ENCODE measurements at regions not wholly inside any gene's neighbourhood (a gene's known extent, or its start where the extent isn't known, plus 50 kb on each side); places are given as distances from the start of the nearest gene placed in this dataset.

DNA sequence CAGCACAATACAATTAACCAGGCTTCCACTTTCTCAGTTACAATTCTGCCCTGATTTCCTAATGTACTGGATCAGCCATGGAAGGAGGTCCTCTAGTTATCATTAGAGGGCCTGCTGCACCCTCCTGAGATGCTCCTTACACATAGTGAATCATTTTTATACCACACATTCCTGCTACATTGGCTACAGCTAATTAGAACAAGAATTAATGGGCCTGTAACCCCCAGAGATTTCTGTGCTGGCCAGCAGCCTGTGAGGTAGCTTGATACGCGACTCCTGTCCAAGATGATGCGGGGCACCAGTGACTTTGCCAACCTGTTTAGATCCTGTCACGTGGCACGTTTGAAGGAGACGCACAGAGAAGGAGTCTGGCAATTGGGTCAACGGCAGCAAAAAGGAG, 422.8 kb downstream of the EPM2A start:
- Mint-ChIP-seq H3K27me3 (ENCODE audit: insufficient read depth, low read depth, poor library complexity) (peaks cover 3% of the 10 kb centered on the region), H3K4me3 (no peak overlapping the region), H3K27ac (peak overlapping the region; percentile 18; the same call in 1 of the 2 replicates), H3K9me3 (peaks cover 1% of the 10 kb centered on the region; the same call in 1 of the 3 replicates), H3K4me1 (no peaks in the 10 kb centered on the region; the same call in 1 of the 3 replicates), H3K36me3 (ENCODE audit: low read depth) (no peaks in the 10 kb centered on the region)
- TF ChIP-seq STAT1 (IDR thresholded peaks at IDR 0.05; ENCODE audit: unreplicated experiment): no peak
- TF ChIP-seq, protein P1, sequence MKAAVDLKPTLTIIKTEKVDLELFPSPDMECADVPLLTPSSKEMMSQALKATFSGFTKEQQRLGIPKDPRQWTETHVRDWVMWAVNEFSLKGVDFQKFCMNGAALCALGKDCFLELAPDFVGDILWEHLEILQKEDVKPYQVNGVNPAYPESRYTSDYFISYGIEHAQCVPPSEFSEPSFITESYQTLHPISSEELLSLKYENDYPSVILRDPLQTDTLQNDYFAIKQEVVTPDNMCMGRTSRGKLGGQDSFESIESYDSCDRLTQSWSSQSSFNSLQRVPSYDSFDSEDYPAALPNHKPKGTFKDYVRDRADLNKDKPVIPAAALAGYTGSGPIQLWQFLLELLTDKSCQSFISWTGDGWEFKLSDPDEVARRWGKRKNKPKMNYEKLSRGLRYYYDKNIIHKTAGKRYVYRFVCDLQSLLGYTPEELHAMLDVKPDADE (IDR thresholded peaks at IDR 0.05): no peak
- no peak for TF ChIP-seq ZNF331 (CRISPR knock-in tag; IDR thresholded peaks at IDR 0.05; ENCODE audit: low read depth)
- TF ChIP-seq, protein P2, sequence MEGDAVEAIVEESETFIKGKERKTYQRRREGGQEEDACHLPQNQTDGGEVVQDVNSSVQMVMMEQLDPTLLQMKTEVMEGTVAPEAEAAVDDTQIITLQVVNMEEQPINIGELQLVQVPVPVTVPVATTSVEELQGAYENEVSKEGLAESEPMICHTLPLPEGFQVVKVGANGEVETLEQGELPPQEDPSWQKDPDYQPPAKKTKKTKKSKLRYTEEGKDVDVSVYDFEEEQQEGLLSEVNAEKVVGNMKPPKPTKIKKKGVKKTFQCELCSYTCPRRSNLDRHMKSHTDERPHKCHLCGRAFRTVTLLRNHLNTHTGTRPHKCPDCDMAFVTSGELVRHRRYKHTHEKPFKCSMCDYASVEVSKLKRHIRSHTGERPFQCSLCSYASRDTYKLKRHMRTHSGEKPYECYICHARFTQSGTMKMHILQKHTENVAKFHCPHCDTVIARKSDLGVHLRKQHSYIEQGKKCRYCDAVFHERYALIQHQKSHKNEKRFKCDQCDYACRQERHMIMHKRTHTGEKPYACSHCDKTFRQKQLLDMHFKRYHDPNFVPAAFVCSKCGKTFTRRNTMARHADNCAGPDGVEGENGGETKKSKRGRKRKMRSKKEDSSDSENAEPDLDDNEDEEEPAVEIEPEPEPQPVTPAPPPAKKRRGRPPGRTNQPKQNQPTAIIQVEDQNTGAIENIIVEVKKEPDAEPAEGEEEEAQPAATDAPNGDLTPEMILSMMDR (conservative IDR thresholded peaks at IDR 0.05; ENCODE audit: low read depth in 2 of 2): no peak
- TF ChIP-seq CREB1 (CRISPR knock-in tag; IDR thresholded peaks at IDR 0.05; ENCODE audit: low read depth): no peak
- TF ChIP-seq ZNF114 (CRISPR knock-in tag; IDR thresholded peaks at IDR 0.05): no peak
- TF ChIP-seq POLR2AphosphoS5 (IDR thresholded peaks at IDR 0.05; ENCODE audit: low read depth): no peak
- no peak for TF ChIP-seq EZH2phosphoT487 (IDR thresholded peaks at IDR 0.05; ENCODE audit: unreplicated experiment)
- TF ChIP-seq NANOG (IDR thresholded peaks at IDR 0.05; ENCODE audit: borderline replicate concordance): no peak
- Histone ChIP-seq H3K36me3 (ENCODE audit: insufficient read depth) (no peaks in the 10 kb centered on the region; the same call in 1 of the 2 replicates), H2AFZ (no peak overlapping the region), H3K4me2 (no peak overlapping the region), H3K79me2 (replicated peaks; ENCODE audit: insufficient read depth) (no peaks in the 10 kb centered on the region), H3F3A (replicated peaks; ENCODE audit: low read depth) (no peaks in the 10 kb centered on the region), H3K9me2 (ENCODE audit: insufficient read depth) (0 out of 2 replicates have a peak, but pooled peaks cover 2% of the 10 kb centered on the region), H3K4me3 (no peak overlapping the region), H3K27me3 (ENCODE audit: insufficient read depth) (no peaks in the 10 kb centered on the region), H4K20me1 (replicated peaks; ENCODE audit: insufficient read depth) (no peaks in the 10 kb centered on the region), H3K4me1 (ENCODE audit: insufficient read depth) (no peaks in the 10 kb centered on the region), H3K27ac (ENCODE audit: low read depth) (no peak overlapping the region)
- no peak for ATAC-seq
- no peak for DNase-seq (ENCODE audit: low spot score)

DNA sequence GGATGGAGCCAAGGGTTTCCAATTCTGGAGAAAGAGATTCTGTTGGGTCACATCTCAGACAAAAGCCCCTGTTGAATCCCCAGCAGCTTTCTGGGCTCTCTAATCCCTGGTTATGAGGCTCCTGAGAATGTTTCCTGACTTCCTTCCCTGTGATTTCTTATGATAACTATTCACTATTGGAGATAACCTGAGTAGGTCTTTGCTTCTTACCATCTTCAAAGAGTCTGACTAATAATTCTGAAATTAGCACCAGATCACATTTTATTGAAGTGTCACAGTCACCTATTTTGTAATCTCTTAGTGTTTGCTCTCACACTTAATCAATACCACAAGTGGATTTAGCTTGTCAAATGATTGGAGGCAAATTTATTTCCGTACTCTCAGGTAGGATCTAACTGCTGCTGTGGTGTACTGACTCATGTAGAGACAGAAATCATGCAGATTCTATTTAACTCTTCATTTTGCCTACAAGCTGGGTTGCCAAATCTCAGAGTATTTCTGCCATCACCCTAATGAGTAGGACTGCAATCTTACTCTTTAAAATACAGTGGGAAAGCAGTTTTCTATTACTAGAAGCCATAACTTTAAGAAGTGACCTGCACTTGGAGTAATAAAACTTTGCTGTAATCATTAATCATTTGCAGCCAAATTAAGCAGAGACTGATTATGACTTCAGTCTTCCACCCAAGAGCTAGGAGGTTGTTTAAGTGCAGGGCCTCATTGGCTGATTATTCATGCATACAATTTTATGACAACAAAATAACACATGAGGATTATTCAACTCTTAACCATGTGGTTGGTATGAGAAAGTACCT, 422.1 kb downstream of the EPM2A start:
- Histone ChIP-seq H4K20me1 (replicated peaks; ENCODE audit: insufficient read depth) (no peaks in the 10 kb centered on the region), H3K4me3 (no peak overlapping the region), H3K4me2 (no peak overlapping the region), H3K27me3 (ENCODE audit: insufficient read depth) (no peaks in the 10 kb centered on the region), H3K36me3 (ENCODE audit: insufficient read depth) (no peaks in the 10 kb centered on the region; the same call in 1 of the 2 replicates), H3K4me1 (ENCODE audit: insufficient read depth) (no peaks in the 10 kb centered on the region), H3K27ac (ENCODE audit: low read depth) (no peak overlapping the region), H3F3A (replicated peaks; ENCODE audit: low read depth) (no peaks in the 10 kb centered on the region), H3K79me2 (replicated peaks; ENCODE audit: insufficient read depth) (no peaks in the 10 kb centered on the region), H2AFZ (no peak overlapping the region), H3K9me2 (ENCODE audit: insufficient read depth) (0 out of 2 replicates have a peak, but pooled peaks cover 2% of the 10 kb centered on the region)
- Mint-ChIP-seq H3K27ac (no peak overlapping the region), H3K36me3 (ENCODE audit: low read depth) (no peaks in the 10 kb centered on the region), H3K4me3 (no peak overlapping the region), H3K4me1 (no peaks in the 10 kb centered on the region; the same call in 1 of the 3 replicates), H3K27me3 (ENCODE audit: insufficient read depth, low read depth, poor library complexity) (peaks cover 3% of the 10 kb centered on the region), H3K9me3 (peaks cover 5% of the 10 kb centered on the region; the same call in 2 of the 3 replicates)
- ATAC-seq (no peak), DNase-seq (ENCODE audit: low spot score) (no peak)
- TF ChIP-seq ZNF331 (CRISPR knock-in tag; IDR thresholded peaks at IDR 0.05; ENCODE audit: low read depth) (no peak), NANOG (IDR thresholded peaks at IDR 0.05; ENCODE audit: borderline replicate concordance) (no peak), EZH2 (IDR thresholded peaks at IDR 0.05; ENCODE audit: low read depth, unreplicated experiment) (no peak), ZNF114 (CRISPR knock-in tag; IDR thresholded peaks at IDR 0.05) (no peak), JUNB (IDR thresholded peaks at IDR 0.05; ENCODE audit: unreplicated experiment) (no peak), STAT1 (IDR thresholded peaks at IDR 0.05; ENCODE audit: unreplicated experiment) (no peak)
- TF ChIP-seq, protein P1 (IDR thresholded peaks at IDR 0.05): no peak
- TF ChIP-seq, protein P3, sequence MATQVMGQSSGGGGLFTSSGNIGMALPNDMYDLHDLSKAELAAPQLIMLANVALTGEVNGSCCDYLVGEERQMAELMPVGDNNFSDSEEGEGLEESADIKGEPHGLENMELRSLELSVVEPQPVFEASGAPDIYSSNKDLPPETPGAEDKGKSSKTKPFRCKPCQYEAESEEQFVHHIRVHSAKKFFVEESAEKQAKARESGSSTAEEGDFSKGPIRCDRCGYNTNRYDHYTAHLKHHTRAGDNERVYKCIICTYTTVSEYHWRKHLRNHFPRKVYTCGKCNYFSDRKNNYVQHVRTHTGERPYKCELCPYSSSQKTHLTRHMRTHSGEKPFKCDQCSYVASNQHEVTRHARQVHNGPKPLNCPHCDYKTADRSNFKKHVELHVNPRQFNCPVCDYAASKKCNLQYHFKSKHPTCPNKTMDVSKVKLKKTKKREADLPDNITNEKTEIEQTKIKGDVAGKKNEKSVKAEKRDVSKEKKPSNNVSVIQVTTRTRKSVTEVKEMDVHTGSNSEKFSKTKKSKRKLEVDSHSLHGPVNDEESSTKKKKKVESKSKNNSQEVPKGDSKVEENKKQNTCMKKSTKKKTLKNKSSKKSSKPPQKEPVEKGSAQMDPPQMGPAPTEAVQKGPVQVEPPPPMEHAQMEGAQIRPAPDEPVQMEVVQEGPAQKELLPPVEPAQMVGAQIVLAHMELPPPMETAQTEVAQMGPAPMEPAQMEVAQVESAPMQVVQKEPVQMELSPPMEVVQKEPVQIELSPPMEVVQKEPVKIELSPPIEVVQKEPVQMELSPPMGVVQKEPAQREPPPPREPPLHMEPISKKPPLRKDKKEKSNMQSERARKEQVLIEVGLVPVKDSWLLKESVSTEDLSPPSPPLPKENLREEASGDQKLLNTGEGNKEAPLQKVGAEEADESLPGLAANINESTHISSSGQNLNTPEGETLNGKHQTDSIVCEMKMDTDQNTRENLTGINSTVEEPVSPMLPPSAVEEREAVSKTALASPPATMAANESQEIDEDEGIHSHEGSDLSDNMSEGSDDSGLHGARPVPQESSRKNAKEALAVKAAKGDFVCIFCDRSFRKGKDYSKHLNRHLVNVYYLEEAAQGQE (IDR thresholded peaks at IDR 0.05; ENCODE audit: unreplicated experiment): no peak

Data from GM23338 (cell line).